ENCODE measurements at regions not wholly inside any gene's neighbourhood (a gene's known extent, or its start where the extent isn't known, plus 50 kb on each side); places are given as distances from the start of the nearest gene placed in this dataset.

DNA sequence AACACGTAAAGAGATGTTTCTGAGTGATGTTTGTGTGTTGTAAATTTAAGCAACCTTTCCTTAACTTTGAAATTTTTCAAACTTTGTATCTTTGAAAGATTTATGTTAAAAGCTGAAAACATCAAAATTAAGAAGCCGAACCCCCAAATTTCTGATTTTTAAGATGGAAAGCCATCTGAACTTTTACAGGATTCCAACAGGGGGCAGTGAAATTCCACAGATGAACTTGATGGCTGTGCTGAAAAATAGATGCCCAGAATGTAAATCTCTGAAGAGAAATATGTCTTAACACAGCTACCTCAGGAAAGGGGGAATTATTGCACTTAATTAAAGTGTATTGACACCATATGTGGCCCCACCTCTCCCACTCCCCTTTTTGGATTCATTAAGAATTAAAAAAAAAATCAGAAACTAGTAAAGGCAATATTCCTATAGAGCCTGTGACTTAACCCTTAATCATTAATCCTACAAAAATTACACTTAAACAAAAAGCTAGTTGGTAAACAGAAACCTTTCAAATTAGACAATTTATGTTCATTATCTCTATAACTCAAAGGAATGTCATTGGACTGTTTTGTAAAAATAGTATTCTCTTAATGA is 597.9 kb downstream of the KCNJ2 start:
- no peak for DNase-seq

DNA sequence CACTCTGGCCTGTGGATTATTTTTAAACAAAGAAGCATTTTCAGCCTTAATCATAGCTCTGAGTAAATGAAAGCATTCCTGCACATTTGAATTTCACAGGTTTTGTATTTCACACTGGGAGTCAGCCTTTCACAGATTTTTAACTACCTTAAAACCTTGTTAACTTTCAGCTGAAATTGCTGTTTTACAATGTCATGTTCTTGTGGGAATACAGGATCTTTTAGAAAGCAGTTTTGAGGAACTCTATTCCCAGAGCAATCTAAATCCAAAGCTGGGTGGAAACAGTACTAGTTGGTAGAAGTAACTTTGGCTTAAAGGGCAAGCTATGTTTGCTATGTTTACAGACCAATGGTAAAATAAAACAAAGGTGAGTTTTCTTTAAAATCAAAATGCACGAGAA is 600.6 kb downstream of the KCNJ2 start:
- no peak for DNase-seq

DNA sequence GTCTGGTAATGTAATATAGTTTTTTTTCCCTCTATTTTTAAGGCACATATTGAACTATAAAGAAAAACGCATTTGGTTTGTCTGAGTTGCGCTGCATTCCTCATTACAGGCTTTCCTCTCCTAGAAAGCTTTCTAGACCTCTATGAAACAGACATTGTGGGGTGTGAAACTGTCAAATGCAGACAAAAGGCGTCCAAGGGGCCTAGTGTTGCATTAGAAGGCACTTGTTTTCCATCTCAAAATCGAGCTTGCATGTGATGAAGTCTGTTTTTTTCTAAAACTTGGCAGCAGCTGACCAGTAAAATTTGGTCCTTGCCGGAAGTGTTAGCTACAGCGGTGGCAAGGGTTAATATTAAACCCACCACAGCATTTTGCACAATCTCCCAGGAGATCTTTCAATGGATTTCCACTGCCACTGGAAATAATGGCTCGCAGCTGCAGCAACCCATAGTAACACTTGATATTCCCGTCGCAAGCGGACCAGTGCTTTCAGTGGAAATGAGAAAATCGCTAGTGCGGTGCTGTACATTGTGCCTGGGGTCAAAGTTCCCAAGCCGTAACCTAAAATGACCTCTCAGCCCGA is 602.6 kb downstream of the KCNJ2 start:
- no peak for DNase-seq

DNA sequence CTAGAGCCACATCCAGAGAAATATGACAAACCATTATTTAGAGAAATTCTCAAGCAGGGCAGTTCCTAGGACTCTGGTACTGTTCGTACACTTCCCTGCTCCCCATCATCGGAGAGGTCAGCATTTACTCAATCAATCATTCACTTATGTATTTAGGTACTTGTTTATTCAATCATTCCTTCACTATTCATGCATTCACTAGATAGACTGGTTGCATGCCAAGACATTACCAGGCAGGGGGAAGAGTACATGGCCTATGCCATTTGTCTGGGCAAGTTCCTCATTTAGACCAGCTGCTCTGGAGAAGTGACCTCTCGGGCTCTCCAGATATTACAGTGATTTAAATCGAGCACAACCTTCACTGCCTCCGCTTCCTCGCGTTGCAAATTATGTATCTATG is 603.4 kb downstream of the KCNJ2 start:
- DNase-seq, result no peak

DNA sequence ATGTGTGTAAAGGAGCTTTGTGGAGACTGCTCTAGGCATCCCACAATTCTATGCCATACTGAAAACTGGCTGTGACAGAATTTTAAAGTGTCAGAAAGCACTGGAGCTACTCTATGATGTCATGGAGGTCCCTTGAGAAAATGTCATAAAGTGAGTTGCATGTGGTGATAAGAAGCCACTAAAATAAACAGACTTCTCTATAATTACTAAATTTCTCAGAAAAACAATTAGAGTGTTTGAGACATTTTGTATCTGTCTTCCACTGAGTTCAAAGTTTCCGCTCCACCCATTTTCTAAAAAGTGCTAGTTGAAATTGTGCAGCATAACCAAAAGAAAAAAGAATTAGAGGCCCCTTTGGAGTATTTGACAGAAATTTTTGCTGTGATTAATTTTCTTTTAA is 603.9 kb downstream of the KCNJ2 start:
- no peak for DNase-seq

DNA sequence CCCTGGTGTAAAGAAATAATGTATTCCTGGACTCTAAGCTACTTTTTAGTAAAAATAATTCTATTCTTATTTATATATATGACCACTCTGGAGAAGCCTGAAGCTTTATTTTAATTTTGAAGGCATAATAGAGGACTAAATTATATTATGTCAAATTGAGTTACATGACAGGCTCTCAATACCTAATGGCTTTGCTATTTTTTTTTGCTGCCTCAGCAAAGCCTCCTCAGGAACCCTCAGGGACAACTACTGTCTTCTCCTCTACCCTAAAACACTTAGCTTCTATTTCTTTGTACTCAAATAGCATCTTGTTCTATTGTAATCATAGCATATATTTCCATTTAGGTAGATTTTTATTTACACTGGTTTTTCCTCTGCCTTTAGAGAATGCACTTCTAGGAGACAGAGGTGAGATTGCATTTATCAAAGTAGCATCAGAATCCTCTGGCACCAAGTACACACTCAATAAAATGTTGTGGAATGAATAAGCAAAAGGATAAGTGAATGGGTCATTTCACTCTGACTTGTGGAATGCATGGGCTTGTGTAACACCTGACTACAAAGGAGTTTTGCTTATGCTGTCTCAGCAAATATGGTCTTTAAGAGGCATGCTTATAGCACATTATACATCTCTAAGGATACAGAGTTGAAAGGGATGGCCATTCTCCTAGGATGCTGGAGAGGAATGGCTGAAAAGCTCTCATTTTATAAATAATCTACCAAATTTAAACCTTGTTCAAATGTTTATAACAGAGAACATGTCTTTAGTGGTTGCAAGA is 605.2 kb downstream of the KCNJ2 start:
- no peak for DNase-seq

DNA sequence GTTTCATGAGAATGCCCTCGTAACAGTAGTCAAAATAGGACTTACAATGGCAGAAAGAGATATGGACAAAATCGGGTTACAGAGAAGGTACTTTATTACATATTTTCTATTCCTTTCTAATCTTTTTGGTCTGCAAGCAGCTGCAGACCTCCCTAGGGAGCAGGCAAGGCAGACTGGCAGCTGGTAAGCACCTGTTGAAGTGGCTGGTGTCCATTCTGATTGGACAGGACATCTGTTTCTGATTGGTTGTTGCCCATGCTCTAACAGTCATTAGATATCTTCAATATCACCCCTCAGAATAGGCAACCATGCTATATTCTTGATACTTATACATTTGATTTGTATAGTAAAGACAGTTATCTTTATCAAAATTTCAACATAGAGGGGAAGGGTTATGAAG is 606.3 kb downstream of the KCNJ2 start:
- DNase-seq, result no peak

DNA sequence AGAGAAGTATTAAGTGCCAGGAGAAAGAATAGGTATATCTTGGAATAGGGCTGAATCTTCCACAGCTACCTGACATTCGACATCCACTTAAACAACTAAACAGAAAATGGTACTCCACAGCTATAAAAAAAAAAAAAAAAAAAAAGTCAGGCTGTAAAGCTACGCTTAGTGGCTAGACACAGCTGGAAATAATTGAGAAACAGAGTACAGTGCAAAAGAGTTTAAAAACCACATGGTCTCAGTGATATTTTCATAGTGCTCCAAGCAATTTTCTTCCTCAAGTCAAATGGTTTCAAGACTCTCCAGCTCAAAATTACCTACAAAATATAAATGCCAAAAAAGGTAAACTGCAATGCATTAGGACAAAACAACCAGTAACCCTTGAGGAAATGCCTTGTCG is 607.1 kb downstream of the KCNJ2 start:
- no peak for DNase-seq

DNA sequence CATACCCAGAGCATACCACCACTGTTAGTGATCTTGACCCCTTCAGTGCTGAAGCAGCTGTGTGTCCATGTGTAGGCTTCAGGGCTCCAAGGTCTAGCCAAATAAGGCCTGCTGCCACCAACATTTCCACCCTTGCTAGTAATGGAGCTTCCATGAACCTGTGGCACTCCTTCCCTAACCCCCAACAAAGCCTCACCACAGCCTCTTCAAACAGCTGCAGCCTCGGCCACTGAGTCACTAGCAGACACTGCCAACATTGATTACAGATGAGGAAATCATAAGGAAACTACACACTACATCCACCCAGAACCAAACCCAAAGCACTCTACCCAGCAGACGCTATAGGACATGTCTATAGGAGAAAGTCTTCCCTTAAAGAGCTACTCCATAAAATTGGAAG is 610.7 kb downstream of the KCNJ2 start:
- no peak for DNase-seq

DNA sequence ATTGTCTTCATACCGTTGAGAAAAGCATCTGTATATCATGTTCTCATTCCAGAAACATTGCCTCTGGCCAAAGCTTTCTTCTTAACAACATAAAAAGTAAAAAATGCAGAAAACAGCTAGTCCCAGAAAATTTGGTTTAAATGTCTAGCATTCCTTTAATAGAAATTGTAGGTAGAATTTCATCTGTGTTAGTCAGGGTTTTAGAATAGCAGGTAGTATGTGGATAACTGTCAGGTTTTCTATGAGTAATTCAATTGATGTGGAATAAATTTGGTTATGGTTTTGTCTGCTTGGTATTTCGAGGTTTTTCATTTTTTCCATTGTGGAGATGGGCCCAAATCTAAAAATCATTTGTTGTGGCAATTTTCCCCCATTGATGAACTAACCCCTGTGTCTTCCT is 616.7 kb downstream of the KCNJ2 start:
- no peak for DNase-seq

DNA sequence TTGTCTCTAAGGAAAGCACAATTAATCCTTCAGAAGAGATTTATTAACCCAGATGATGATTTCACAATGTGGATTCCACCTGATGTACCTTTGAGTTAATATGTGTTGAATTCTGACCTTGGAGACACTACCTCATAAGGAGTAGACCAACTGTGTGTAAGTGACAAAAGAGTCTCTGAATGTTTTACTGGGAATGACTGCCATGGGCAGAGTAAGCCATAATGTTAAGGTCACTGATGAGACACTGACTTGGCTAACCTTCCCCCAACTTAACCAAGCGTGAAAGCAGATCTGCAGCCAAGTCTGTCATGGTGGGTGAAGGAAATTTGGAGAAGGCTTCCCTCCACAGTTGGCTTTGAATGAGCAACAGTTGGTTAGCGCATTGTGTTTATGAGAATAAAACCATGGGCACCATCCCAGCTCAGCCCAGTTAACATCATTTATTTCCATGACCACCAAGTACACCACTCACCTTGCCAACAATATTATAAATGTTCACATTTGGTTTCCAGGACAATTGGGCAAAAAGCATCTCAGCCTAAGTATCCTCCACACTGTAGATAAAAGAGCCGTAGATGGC is 618.5 kb downstream of the KCNJ2 start:
- no peak for DNase-seq

DNA sequence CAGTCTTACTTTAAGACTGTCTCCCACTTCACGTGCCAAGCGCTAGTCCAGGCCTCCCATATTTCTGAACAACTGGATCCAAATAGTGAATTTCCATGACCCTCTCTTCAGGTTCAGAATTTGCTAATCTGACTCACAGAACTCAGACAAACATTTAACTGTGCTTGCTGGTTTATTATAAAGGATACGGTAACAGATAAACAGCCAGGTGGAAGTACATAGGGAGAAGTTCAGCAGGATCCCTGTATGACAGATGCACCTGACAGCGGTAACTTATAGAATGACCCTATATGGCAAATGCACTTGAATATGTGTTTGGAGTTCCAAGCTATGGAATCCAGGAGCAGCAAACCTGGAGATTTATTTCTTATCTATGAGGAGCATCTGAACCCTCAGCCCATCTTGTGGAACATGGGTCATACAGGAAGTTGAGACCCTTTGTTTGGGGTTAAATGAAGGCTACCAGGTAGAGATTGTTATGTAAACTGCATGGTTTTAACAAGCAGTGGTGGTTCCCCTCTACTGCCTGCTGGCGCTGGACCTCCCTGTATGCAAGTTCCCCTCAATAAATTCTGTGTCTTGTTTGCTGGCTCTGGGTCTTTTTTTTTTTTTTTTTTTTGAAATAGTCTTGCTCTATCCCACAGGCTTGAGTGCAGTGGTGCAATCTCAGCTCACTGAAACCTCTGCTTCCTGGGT is 622.6 kb downstream of the KCNJ2 start:
- no peak for DNase-seq

DNA sequence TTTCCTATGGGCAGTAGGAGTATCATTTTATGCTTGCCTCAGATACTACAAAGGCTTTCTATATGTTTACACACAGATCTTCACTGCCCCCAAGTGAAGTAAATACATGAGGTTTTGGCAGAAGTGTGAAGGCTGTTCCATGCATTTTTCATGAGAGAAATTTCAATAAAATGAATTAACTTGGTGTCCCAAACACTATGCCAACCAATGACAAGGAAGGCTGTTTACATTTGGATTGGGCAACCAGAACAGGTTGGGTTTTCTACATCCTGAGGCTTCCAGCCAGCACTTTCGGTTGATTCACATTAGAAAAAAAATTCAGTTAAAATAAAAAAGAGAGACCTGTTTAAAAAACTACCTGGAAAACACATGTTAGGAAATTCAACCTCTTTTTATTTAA is 625.4 kb downstream of the KCNJ2 start:
- no peak for DNase-seq

DNA sequence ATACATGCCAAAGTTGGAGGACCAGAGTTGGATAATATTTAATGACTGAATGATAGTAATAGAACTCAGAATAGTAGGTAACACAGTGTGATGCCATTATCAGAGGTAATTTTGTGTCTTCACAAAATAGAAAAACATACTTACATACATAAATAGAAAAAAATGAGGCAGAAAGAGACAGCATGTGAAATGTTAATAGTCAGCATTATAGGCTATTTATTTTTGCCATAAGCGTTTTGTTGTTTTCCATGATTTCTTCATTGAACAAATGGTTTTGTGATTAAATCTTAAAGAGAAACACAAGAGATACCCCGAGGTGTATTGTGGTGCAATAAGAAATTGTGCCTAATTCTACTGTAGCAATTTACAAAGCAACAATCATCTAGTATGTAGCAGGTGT is 626.3 kb downstream of the KCNJ2 start:
- no peak for DNase-seq

DNA sequence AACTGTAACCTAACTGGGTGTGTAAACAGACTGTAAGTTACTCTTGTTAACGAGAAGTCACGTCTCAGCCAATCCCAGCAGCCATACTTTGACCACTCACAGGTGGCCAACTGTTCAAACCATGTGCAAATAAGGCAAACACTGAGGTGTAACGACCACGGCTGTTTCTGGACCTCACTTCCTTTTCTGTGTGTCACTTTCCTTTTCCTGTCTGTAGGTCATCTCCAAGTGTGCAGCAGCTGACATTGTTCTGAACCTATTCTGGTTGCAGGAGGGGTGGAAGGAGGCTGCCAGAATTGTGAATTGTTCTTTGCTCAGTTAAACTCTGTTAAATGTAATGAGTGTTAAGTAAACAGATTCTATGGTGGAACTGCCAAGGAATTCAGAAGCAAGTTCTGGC is 627.4 kb downstream of the KCNJ2 start:
- DNase-seq, result no peak

DNA sequence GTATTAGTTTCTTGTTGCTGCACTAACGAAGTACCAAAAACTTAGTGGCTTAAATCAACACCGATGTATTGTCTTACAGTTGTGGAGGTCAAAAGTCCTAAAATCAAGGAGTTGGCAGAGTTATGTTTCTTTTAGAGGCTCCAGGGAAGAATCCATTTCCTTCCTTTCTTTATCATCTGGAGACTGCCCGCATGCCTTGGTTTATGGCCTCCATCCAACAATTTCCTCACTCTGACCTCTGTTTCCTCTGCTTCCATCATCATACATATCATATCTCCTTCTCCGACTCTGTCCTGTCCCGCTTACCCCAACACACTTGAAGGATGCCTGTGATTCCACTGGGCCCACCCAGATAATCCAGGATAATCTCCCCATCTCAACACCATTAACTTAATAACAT is 627.8 kb downstream of the KCNJ2 start:
- no peak for DNase-seq

DNA sequence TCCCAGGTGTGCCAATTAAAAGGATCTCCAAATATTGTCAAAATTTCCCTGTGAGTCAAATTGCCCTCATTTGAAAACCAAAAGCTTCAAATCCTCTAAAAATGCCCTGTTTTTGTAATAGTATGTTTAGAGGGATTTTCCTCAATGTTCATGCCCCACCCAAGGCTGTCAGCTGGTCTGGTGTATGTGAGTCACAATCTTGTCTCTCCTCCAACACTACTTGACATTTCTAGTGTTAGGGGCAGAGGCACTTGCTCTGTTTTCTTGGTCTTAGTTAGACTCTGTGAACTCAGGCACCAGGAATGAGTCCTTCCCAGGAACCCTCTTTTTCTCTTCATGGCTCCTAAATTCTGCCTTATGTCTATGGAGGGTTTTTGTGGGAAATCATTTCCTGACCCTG is 634.8 kb downstream of the KCNJ2 start:
- DNase-seq, result no peak

DNA sequence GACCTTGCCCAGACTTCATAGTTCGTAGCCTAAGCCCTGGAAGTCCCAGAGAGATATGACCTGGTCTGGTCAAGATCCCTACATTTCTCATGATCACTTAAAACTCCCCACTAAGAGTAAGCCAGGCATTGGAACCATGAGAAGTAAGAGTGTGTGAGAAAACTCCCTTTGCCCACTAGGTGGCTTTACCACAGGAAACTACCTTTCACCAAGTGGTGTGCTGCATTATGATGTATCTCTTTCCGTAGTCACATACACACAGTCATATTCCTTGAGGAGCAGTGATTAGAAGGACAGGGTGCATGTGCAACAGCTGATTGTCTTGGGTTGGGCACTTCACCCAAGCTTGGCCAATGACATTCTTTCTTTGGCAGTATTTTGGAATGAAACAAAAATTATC is 639.3 kb downstream of the KCNJ2 start:
- no peak for DNase-seq

DNA sequence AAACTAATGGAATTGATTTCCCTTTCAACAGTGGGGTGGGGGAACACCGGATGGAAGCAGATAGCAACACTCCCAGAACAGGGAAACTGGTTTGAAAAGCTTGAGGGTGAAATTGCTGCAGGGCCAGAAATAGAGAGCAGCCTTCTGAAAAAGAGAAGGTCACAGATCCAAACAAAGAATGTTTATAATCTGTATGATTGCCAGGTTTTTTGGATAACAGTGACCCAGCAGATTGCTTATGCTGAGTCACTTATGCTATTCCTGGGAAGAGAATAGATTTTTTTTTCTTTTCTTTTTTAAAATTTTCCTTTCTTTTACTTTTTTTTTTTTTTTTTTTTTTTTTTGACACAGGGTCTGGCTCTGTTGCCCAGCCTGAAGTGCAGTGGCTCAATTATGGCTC is 641.3 kb downstream of the KCNJ2 start:
- no peak for DNase-seq

DNA sequence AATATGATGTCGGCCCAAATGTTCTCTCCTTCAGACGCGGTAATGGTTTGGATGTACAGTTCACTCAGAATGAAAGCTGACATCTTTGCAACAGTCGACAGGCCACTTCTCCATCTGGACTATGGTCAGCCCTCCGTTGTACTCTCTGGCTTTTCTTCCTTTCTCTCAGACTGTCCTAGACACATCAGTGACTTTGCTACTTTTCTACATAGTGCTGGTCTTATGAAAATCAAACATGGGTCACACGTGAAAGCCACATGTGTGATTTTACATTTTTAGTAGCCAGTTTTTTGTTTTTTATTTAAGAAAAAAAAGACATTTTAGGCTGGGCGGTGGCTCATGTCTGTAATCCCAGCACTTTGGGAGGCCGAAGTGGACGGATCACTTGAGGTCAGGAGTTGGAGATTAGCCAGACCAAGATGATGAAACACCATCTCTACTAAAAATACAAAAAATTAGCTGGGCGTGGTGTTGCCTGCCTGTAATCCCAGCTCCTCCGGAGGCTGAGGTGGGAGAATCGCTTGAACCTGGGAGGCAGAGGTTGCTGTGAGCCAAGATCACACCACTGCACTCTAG is 644.1 kb downstream of the KCNJ2 start:
- DNase-seq, result no peak

DNA sequence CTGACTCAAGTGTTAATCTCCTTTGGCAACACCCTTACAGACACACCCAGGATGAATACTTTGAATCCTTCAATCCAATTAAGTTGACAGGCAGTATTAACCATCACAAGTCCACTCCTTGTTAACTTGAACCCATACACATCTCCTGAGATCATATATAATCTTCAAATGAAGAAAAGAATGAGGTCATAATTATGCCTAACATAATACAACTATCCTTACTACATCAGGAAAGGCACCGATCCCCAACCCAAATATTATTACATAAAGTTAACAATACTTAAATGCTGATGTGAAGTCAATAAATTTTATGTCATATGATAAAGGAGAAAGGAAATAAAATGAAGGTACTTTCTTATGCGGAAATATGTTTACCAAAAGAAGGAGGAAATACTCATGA is 649.9 kb downstream of the KCNJ2 start:
- DNase-seq, result no peak

DNA sequence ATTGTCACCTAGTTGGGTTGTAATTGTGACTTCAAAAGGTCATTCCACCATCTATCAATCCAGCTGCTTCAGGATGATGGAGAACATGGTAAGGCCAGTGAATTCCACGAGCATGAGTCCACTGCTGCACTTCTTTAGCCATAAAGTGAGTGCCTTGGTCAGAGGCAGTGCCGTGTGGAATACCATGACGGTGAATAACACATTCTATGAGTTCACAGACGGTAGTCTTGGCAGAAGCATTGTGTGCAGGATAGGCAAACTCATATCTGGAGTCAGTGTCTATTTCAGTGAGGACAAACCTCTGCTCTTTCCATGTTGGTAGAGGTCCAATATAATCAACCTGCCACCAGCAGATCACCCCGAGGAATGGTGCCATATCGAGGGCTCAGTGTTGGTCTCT is 650.9 kb downstream of the KCNJ2 start:
- DNase-seq, result no peak

All from SIG-M5 (cell line).